ENCODE measurements at regions not wholly inside any gene's neighbourhood (a gene's known extent, or its start where the extent isn't known, plus 50 kb on each side); places are given as distances from the start of the nearest gene placed in this dataset.
"Not testable (repeated sequence)": the region's sequence is repeated elsewhere in the genome, so short reads cannot be mapped to it uniquely, and the experiment has no call there.

DNA sequence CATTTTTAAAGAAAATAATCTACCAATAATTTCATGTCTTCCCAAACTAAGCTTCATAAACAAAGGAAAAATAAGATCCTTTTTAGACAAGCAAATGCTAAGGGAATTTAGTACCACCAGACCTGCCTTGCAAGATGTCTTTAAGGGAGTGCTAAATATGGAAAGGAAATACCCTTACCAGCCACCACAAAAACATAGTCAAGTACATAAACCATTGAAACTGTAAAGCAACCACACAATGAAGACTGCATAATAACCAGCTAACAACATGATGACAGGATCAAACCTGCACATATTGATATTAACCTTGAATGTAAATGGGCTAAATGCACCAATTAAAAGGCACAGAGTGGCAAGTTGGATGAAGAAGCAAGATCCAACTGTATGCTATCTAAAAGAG, 586.5 kb upstream of the NRG3 start:
- no peak for DNase-seq

DNA sequence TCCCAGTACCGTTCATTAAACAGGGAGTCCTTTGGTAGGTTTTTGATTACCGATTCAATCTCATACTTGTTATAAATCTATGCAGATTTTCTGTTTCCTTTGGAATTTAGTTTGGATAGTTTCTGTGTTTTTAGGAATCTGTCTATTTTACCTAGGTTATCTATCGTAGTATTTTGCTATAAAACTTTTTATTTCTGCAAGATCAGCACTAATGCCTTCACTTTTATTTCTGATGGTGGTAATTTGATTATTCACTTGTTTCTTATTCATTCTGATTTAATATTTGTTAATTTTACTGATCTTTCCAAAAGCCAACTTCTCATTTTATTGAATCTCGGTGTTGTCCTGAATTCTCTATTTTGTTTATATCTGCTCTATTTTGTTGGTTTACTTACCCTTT, 577.7 kb upstream of the NRG3 start:
- DNase-seq, result no peak

DNA sequence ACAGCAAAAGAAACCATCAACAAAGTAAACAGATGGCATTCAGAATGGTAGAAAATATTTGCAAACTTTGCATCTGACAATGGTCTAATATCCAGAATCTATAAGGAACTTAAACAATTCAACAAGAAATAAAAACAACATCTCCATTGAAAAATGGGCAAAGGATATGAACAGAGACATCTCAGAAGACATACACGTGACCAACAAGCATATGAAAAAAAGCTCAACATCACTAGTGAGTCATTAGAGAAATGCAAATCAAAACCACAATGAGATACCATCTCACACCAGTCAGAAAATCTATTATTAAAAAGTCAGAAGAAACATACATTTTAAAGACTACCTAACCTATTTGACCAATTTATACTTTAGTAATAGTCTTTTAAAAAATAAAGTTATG, 571.3 kb upstream of the NRG3 start:
- no peak for DNase-seq

DNA sequence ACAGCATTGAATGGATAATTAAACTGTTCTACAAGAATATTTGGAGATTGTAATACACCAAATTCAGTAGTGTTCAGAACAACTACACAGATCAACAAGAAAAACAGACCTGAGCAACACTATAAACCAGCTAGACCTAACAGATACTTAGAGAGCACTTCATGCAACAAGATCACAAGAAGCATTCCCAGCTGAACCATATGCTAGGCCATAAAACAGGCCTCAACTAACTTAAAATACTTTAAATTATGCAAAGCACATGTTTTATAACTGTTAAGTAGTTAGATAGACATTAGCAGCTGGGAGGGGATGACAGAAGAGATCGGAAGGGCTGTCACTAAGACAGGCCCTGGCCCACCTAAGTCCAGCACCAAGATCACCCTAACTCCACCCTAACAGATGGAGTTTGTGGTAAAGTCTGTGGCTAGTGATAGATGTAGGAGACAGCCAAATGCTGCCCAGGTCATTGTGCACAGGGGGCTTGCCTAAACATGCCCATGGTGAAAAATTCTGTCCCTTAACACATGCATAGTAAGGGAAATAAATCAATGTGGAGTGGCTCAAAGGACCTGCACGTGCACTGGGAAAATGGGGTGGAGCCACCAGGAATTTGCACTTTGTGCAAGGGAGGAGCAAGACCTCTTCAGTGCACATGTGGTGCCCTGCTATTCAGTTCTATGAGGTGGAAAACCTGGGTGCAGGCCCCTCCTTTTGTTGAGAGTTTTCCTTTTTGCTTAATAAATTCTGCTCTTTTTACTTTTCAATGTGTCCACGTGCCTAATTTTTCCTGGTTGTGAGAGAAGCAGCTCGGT, 567.8 kb upstream of the NRG3 start:
- DNase-seq, result no peak

DNA sequence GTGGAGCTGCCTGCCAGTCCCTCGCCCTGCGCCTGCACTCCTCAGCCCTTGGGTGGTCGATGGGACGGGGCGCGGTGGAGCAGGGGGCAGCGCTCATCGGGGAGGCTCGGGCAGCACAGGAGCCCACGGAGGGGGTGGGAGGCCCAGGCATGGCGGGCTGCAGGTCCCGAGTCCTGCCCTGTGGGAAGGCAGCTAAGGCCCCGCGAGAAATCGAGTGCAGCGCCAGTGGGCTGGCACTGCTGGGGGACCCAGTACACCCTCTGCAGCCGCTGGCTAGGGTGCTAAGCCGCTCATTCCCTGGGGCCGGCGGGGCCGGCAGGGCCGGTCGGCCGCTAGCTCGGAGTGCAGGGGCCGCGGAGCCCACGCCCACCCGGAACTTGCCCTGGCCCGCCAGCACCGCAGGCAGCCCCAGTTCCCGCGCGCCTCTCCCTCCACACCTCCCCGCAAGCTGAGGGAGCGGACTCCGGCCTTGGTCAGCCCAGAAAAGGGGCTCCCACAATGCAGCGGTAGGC, 565.9 kb upstream of the NRG3 start:
- DNase-seq, result no peak

DNA sequence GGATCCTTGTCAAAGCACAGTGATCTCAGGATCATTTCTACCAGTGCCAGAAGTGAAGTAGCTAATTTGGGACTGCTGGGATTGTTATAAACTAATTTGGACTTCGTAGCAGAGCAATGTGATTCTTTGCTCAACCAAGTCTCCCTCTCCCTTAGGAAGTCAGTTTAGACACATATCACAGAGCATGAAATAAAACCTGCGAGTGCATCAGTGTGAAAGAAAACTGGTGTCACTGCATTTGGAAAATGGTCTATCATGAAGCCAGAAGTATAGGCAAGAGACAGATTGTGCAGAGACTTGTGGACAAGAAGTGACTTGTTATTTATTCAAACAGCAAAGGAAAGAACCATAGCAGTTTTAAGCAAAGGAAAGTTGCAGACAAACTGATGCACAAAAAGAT, 560.5 kb upstream of the NRG3 start:
- DNase-seq, result no peak

DNA sequence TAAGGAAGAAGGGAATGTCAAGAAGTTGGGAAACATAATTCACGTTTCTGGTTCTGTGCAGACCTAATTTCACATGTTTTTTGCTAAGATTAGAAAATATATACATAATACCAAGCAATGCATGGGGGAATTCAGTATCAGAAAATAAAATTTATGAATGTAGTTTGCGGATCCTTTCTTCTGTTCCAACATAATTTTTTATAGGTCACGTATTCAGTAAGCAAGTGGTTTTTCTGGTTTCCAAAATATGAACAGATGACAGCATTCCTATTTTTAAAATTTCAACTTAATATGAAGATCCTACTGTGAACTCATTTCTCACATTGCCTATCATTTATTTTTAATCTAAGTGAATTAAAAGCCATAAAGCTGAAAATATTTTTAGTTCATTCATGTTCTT, 560.0 kb upstream of the NRG3 start:
- no peak for DNase-seq

DNA sequence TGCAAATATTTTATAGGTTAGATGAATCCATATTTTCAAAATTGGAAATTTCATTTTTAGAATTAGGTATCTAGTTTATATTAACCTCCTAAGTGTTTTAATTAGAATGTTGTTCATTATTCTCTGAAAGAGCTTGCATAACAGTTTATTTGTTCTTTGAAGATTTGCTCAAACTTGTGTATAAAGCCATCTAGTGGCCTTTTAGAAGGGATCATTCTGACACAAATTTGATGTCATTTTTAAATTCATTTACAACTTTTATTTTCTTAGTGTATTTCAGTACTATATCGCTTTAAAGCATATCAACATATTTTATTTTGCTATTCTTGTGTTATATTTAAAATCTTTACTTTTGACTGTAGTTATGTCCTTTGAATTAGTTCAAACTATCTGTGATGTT, 527.0 kb upstream of the NRG3 start:
- no peak for DNase-seq

DNA sequence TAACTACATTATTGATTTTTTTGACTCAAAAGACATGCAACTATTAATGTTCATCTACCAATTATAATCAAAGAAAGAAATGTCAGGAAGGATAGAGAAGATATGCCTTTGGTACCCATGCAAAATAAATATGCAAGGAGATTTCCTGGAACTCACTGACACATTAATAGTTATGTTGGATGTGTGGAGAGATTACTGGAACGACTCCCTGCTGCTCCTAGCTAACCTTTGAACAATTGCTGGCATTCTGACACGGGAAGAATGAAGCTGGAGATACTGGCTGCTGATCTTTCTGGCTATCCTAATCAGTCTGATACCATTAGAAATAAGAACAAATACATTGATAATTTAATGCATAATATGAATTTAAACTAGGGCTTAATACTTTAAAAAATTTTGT, 507.9 kb upstream of the NRG3 start:
- DNase-seq, result no peak

DNA sequence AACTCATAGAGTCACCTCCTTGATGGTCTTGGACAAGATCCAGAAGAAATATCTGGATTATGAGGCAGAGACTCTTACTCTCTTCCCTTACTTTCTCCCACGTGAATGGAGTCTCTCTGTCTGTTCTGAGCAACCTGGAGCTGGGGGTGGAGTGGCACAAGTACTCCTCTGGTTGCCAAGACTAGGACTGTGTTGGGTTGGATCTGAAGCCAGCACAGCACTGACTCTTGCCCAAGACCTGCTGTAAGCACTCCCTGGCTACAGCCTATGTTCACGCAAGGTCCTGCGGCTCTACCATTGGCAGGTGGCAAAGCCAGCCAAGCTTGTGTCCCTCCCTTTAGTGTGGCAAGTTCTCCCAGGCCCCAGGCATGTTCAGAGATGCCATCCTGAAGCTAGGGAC, 488.2 kb upstream of the NRG3 start:
- no peak for DNase-seq

DNA sequence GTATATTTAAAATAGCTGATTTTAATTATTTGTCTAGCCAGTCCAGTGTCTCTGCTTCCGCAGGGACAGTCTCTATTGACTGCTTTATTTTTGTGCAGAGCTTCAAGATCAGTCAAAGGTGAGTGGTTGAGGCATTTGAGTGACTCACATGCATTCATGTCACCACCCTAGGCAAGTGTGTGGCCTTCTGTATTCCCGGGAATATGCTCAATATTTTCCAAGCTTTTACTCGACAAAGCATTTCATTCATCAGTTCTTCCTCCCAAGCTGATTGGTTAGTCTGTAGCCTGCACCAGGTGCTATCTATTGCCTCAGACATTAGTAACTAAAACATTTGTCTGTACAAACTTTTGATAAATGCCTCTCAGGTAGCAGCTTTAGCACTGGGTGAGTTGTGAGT, 471.5 kb upstream of the NRG3 start:
- DNase-seq, result no peak

DNA sequence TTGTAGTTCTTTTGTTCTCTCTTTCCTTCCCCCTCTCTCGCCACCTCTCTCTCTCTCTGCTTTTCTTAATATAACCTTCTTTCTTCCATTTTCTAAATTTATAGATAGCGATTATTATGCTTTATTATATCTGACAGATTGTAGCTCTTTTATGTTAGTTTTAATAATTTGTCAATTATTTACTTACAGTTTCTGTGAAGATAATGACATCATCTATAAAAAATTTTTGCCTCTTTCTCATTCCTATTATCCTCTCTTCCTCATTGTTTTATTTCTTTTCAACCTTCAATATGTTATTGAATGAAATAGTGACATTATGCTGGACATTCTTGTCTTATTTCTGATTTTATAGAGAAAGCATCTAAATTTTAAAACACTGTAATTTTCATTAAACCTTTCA, 469.6 kb upstream of the NRG3 start:
- no peak for DNase-seq

DNA sequence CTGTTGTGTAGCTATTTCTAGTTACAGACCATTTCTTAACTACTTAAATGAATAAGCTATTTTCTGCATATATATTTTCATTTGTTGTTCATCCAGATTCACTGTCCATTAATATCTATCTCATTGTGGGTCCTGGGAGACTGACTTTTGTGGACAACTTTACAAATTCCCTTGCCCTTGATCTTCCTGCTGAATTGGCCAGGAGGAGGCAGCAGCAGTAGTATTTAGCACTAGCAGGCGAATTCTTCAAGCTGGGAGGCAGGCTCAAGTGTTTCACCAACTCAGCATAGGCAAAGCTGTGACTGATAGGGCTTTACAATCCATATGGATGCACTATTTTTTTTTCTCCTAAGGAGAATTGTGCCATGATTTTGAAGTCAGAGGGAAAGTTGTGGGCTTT, 461.0 kb upstream of the NRG3 start:
- DNase-seq, result no peak

DNA sequence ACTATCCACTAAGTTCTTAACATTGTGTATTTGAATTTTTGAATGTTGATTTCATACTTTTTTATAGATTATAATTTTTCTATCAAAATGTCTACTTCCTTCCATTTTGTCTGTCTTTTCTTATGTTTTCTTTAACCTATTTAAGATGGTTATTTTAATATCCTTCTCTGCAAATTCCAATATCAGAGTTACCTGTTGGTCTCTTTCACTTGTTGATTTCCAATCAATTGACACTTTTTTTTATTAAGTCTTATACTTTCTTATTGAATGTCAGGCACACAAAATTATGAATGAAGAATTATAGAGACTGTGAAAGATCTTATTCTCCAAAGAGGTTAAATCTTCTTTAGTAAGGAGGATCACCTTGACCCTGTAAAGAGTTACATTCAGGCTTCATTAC, 448.3 kb upstream of the NRG3 start:
- no peak for DNase-seq

DNA sequence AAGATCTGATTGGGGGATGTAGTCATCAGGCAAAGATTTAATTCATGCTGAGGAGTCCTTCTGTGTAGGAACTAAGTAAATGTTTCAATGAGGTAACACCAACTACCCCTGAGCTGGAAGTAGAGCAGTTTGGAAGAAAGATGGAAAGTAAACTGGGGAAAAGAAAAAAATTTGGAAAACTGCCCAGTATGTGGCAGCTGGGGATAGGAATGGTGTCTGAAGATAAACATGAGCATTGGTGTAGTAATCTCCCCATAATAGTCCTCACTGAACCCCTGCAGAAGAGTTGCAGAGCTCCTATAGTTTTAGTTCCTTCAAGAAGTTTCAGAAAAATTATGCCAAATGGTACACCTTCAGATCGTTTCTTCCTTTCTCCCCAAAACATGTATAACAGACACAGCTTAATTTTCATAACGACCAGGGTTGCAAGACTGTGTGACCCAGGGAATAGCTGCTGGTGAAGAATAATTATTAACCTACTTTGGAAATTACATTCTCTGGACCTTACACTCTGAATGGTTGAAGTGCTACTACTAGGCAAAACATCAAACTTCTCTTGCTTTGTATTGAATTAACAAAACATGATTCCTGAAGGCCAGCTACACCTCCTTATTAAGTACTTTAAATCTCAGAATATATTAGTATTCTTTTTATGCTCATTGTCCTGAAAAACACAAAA, 446.4 kb upstream of the NRG3 start:
- no peak for DNase-seq

DNA sequence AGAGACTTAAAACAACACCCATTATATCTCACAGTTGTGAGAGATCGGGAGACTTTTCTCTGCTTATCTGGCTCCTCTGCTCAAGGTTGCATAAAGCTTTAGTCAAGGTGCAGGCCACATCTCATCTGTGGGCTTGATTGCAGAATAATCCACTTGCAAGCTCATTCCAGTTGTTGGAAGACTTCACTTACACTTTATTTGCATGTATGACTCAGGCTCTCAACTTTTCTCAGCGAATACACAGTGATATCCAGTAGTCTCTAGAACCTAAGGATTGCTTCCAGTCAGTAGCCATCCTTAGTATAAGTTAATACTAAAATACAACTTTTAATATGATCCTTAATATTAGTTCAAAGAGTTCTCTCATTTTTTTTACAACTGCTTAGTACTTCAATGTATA, 435.5 kb upstream of the NRG3 start:
- DNase-seq, result no peak

DNA sequence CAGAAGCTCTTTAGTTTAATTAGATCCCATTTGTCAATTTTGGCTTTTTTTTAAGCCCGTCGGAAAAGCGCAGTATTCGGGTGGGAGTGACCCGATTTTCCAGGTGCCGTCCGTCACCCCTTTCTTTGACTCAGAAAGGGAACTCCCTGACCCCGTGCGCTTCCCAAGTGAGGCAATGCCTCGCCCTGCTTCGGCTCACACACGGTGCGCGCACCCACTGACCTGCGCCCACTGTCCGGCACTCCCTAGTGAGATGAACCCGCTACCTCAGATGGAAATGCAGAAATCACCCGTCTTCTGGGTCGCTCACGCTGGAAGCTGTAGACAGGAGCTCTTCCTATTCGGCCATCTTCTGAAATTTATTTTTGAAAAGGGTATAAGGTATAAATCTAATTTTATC, 433.4 kb upstream of the NRG3 start:
- DNase-seq, result not testable (repeated sequence)

DNA sequence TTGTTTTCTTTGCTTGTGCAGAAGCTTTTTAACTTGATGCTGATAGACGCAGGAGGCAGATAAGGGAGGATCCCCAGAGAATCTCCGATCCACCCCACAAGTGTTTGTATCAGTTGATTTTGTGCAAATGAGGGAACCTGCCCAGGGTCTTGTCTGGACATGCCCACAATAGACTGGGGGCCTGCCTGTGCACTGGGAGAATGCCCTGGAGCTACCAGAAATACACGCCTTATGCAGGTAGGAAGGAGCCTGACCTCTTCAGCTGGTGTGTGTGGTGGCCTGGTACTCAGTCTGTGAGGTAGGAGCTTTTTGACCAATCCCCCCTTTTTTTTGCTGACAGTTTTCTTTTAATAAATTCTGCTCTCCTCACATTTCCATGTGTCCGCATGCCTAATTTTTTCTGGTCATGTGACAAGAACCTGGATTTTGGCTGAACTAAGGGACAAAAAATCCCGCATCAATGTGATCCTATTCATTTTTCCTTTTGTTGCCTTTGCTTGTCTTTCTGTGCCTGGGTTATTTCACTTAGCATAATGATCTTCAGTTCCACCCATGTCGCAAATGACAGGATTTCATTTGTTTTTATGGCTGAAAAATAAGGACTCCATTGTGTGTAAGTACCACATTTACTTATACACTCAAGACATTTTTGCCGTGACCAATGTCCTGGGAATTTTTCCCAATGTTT, 430.6 kb upstream of the NRG3 start:
- no peak for DNase-seq

DNA sequence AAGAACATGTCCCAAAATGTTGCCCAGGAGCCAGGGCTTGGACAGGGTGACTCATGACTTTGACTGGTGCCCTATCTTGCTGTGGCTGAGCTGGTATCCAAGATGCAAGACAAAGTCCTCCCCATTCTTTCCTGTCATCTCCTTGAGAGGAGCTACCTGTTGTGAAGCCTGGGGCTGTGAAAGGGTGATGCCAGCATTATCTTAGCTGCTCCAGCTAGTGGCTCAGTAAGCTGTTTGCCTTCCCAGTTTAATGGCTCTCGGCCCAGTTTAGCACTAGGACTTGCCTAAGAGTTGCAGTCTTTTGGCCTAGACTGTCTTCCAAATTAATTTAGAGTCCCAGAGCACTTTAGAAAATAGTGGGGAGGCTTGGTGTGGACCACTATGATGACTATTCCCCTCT, 424.3 kb upstream of the NRG3 start:
- no peak for DNase-seq

DNA sequence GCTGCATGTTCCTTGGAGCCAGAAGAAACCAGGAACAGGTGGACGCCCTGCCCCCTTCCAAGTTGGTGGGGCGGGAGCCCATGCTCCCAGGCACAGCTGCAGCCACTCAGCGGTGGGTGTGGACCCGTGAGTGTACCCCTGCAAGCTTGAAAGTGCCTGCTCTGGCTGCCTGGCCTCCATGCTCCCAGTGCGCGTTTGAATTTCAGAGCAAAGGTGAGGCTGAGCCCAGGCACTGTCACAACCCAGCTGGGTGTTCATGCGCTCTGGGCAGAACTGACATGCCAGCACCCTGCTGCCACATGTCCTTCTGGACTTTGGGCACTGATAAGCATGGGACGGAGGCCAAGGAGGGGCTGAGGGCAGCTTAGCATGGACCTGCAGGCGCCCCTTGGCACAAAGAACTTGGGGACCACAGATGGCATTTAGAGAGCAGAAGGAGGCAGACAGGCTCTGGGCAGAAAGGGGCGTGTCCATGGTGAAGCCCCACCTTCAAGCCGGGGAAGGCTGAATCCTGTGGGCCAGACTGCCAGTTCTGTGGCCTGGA, 402.0 kb upstream of the NRG3 start:
- DNase-seq, result no peak

DNA sequence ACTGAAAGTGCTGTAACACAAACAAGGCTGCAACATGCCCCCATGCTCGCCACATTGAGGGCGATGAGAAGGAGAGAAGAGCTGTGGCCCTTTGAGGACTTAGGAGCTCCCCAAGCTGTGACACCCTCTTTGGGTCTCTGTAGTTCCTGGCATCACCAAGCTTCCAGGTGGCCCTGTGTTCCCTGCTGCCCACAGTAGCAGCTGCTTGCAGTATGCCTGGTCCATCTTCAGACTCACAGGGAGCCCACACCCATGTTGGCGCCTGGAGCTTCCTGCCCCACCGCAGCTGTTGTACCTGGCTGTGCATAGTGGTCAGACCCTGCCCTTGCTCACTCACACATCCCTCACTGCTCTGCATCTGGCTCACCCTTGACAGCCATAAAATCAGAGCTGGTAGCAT, 401.2 kb upstream of the NRG3 start:
- no peak for DNase-seq

DNA sequence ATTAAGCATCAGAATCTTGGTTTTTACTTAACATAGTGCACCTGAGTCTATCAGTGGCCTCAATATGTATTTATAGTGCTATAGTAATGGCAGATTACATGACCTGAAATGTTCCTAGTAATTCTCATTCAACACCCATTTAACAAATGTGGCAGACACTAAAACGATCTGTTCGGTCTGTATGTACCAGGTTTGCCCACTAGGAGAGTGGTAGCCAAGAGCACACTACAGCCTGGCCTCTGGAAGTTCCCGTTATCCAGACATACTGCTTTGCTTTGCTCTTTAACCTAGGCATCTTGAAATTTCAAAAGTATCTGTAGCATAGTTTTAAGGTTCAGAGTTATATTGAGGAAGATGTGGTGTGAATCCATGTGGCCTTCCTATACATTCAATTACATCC, 395.7 kb upstream of the NRG3 start:
- DNase-seq, result no peak

DNA sequence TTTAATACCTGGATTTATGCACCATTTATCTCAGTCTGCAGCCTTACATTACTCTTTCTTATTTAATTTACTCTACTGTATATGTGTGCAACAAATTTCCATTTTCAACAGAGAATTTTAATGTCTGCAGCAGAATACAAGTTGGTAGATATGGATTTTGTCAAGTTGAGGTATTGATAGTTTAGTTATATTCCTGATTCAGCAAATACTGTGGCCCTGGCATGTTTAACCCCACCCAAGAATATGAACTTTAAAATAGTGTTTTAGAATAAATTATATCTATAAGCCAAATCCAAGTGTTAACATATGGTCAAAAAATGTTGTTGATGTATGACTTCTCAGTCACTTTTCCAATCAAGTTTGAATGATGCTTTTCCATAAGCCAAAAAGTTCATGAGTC, 378.4 kb upstream of the NRG3 start:
- no peak for DNase-seq

DNA sequence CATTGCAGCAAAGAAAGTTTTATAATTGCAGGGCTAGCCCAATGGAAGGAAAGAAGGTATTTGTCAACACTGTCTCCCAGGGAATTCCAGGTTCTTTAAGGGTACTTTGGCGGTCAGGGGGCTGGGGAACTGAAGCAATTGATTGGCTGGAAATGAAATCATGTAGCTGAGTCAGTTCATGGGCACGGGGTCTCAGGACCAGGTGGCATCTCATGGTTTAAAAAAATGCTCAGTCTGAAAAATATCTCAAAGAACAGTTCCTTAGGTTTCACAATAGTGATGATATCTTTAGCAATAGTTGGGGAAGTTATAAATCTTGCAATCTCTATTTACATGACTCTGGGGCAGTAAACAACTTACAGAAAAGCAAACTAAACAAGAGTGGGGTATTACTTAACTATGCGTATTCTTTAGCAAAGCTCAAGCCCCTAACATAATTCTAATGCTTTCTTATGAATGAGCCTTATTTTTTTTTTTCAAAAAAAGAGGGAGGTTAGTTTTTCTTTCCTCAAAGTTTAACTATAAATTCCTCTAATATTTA, 376.9 kb upstream of the NRG3 start:
- DNase-seq, result no peak
